ENCODE measurements at regions not wholly inside any gene's neighbourhood (a gene's known extent, or its start where the extent isn't known, plus 50 kb on each side); places are given as distances from the start of the nearest gene placed in this dataset.

GRCh38 chr20:22491194-22491505 lies 93.2 kb downstream of the FOXA2 start:
- TF ChIP-seq CTCF (optimal IDR thresholded peaks at IDR 0.05 in 1 of 3, IDR thresholded peaks at IDR 0.05 in 1 of 3, conservative IDR thresholded peaks at IDR 0.05 in 1 of 3; ENCODE audit: extremely low read depth in 1 of 3, insufficient read depth in 2 of 3, low read length in 3 of 3) (no peak), EZH2 (IDR thresholded peaks at IDR 0.05; ENCODE audit: low read length) (no peak)
